ENCODE measurements at regions not wholly inside any gene's neighbourhood (a gene's known extent, or its start where the extent isn't known, plus 50 kb on each side); places are given as distances from the start of the nearest gene placed in this dataset.

GRCh38 chr11:86160541-86161149 lies 83.9 kb upstream of the EED start:
- TF ChIP-seq POLR2A (IDR thresholded peaks at IDR 0.05): no peak
- TF ChIP-seq, protein P1, sequence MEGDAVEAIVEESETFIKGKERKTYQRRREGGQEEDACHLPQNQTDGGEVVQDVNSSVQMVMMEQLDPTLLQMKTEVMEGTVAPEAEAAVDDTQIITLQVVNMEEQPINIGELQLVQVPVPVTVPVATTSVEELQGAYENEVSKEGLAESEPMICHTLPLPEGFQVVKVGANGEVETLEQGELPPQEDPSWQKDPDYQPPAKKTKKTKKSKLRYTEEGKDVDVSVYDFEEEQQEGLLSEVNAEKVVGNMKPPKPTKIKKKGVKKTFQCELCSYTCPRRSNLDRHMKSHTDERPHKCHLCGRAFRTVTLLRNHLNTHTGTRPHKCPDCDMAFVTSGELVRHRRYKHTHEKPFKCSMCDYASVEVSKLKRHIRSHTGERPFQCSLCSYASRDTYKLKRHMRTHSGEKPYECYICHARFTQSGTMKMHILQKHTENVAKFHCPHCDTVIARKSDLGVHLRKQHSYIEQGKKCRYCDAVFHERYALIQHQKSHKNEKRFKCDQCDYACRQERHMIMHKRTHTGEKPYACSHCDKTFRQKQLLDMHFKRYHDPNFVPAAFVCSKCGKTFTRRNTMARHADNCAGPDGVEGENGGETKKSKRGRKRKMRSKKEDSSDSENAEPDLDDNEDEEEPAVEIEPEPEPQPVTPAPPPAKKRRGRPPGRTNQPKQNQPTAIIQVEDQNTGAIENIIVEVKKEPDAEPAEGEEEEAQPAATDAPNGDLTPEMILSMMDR (IDR thresholded peaks at IDR 0.05): no peak
